HEK293 (cell line): ENCODE measurements at regions not wholly inside any gene's neighbourhood (a gene's known extent, or its start where the extent isn't known, plus 50 kb on each side); places are given as distances from the start of the nearest gene placed in this dataset.

Experiments
- CTCF ChIA-PET: fragments of 350-600 bp; formaldehyde crosslinking; extraction: SDS; loops from one replicate; lab custom pipeline; 2021; ENCODE audit warnings: antibody characterized with exemption; lab: Yijun Ruan, JAX
- POLR2A ChIA-PET: fragments of 300-600 bp; formaldehyde crosslinking; extraction: SDS; loops from one replicate; lab custom pipeline; 2020; ENCODE audit warnings: antibody characterized with exemption, inconsistent platforms; lab: Yijun Ruan, JAX
- H3K27ac ChIP-seq: fragments of 200-500 bp; sonication (Bioruptor generic); 2 replicates; pipeline ENCODE4 v1.5.1; 2014; ENCODE audit warnings: low read depth, low read length, control low read depth, inconsistent platforms; ENCODE audit errors: extremely low read depth
- H3K36me3 ChIP-seq, 2 experiments: fragments of 200-500 bp in 1 of 2; sonication (Bioruptor generic) in 1 of 2; 1 replicate in 1 of 2; 2 replicates in 1 of 2; pipeline ENCODE4 v1.5.1; 2014 to 2017; ENCODE audit warnings: inconsistent platforms in 2 of 2, low read length in 2 of 2; ENCODE audit not compliant: control insufficient read depth in 2 of 2, insufficient read depth in 1 of 2
- H3K4me1 ChIP-seq: fragments of 200-500 bp; sonication (Bioruptor generic); 2 replicates; pipeline ENCODE4 v1.5.1; 2014; ENCODE audit warnings: mild to moderate bottlenecking, low read length, inconsistent platforms; ENCODE audit not compliant: control insufficient read depth, insufficient read depth
- H3K4me3 ChIP-seq: 2 replicates; pipeline ENCODE4 v1.5.1; 2011; ENCODE audit warnings: low read depth, mild to moderate bottlenecking, control low read depth, low read length, moderate library complexity
- H3K9me3 ChIP-seq: fragments of 200-500 bp; sonication (Bioruptor generic); 2 replicates; pipeline ENCODE4 v1.5.1; 2014; ENCODE audit warnings: low read depth, low read length, inconsistent platforms; ENCODE audit not compliant: control insufficient read depth, insufficient read depth
- CTCF ChIP-seq: fragments of 450-650 bp; formaldehyde crosslinking; IDR thresholded peaks from 2 replicates; pipeline ENCODE4 v1.5.1; 2016; ENCODE audit warnings: missing biosample characterization, missing genetic modification characterization
- ELK4 ChIP-seq: IDR thresholded peaks from 2 replicates; pipeline ENCODE4 v1.6.1; 2011; ENCODE audit warnings: mild to moderate bottlenecking, low read depth, low read length, borderline replicate concordance
- GLI2 ChIP-seq: fragments of 450-650 bp; formaldehyde crosslinking; IDR thresholded peaks from 2 replicates; pipeline ENCODE4; 2017; ENCODE audit warnings: missing biosample characterization, missing genetic modification characterization, low read depth, borderline replicate concordance
- HOXC10 ChIP-seq: sonication (generic); formaldehyde crosslinking; IDR thresholded peaks from 2 replicates; pipeline ENCODE4 v1.8.1; 2023; ENCODE audit warnings: mild to moderate bottlenecking, missing genetic modification reagents
- HOXD13 ChIP-seq: sonication (generic); formaldehyde crosslinking; IDR thresholded peaks from 2 replicates; pipeline ENCODE4 v1.8.0; 2022; ENCODE audit warnings: missing genetic modification reagents, borderline replicate concordance
- KLF1 ChIP-seq: fragments of 450-650 bp; formaldehyde crosslinking; IDR thresholded peaks from 2 replicates; pipeline ENCODE4 v1.5.1; 2016; ENCODE audit warnings: missing biosample characterization, missing genetic modification characterization
- KLF7 ChIP-seq: fragments of 450-650 bp; formaldehyde crosslinking; IDR thresholded peaks from 2 replicates; pipeline ENCODE4 v1.5.1; 2016; ENCODE audit warnings: missing biosample characterization, missing genetic modification characterization, borderline replicate concordance
- PRDM4 ChIP-seq: fragments of 450-650 bp; formaldehyde crosslinking; IDR thresholded peaks from 2 replicates; pipeline ENCODE4 v1.5.1; 2017; ENCODE audit warnings: missing biosample characterization, missing genetic modification characterization
- SETDB1 ChIP-seq: IDR thresholded peaks from one replicate; pipeline ENCODE4 v1.6.1; 2017; ENCODE audit warnings: mild to moderate bottlenecking, low read length, moderate library complexity, mixed read lengths; ENCODE audit not compliant: insufficient read length
- SP3 ChIP-seq: fragments of 450-650 bp; formaldehyde crosslinking; IDR thresholded peaks from 2 replicates; pipeline ENCODE4 v1.5.1; 2016; ENCODE audit warnings: missing biosample characterization, missing genetic modification characterization
- WT1 ChIP-seq: fragments of 450-650 bp; formaldehyde crosslinking; IDR thresholded peaks from 2 replicates; pipeline ENCODE4 v1.5.1; 2016; ENCODE audit warnings: missing biosample characterization, missing genetic modification characterization
- YY1 ChIP-seq: fragments of 450-650 bp; formaldehyde crosslinking; IDR thresholded peaks from 2 replicates; pipeline ENCODE4 v1.5.1; 2018; ENCODE audit warnings: missing biosample characterization, missing genetic modification characterization
- YY2 ChIP-seq: fragments of 450-650 bp; formaldehyde crosslinking; IDR thresholded peaks from 2 replicates; pipeline ENCODE4 v1.5.1; 2016; ENCODE audit warnings: missing biosample characterization, missing genetic modification characterization
- ZEB2 ChIP-seq: fragments of 450-650 bp; formaldehyde crosslinking; IDR thresholded peaks from 2 replicates; pipeline ENCODE4 v1.5.1; 2016; ENCODE audit warnings: missing biosample characterization, missing genetic modification characterization
- ZFP3 ChIP-seq: fragments of 450-650 bp; formaldehyde crosslinking; IDR thresholded peaks from 2 replicates; pipeline ENCODE4 v1.5.1; 2016; ENCODE audit warnings: low read depth, missing biosample characterization, missing genetic modification characterization
- ZNF112 ChIP-seq: fragments of 450-650 bp; formaldehyde crosslinking; IDR thresholded peaks from 2 replicates; pipeline ENCODE4 v1.5.0; 2017; ENCODE audit warnings: missing biosample characterization, missing genetic modification characterization
- ZNF223 ChIP-seq: fragments of 450-650 bp; formaldehyde crosslinking; IDR thresholded peaks from 2 replicates; pipeline ENCODE4 v1.5.1; 2016; ENCODE audit warnings: missing biosample characterization, missing genetic modification characterization
- ZNF266 ChIP-seq: fragments of 450-650 bp; formaldehyde crosslinking; IDR thresholded peaks from 2 replicates; pipeline ENCODE4 v1.5.1; 2016; ENCODE audit warnings: missing biosample characterization, missing genetic modification characterization, low read depth
- ZNF354C ChIP-seq: fragments of 450-650 bp; formaldehyde crosslinking; IDR thresholded peaks from 2 replicates; pipeline ENCODE4 v1.5.1; 2016; ENCODE audit warnings: missing biosample characterization, missing genetic modification characterization, low read depth, borderline replicate concordance
- ZNF394 ChIP-seq: fragments of 450-650 bp; formaldehyde crosslinking; IDR thresholded peaks from 2 replicates; pipeline ENCODE4 v1.5.1; 2016; ENCODE audit warnings: missing biosample characterization, missing genetic modification characterization, mild to moderate bottlenecking, moderate library complexity, borderline replicate concordance
- ZNF514 ChIP-seq: fragments of 450-650 bp; formaldehyde crosslinking; IDR thresholded peaks from 2 replicates; pipeline ENCODE4 v1.5.1; 2016; ENCODE audit warnings: missing biosample characterization, missing genetic modification characterization
- ZNF664 ChIP-seq: fragments of 450-650 bp; formaldehyde crosslinking; IDR thresholded peaks from 2 replicates; pipeline ENCODE4 v1.5.1; 2016; ENCODE audit warnings: missing biosample characterization, missing genetic modification characterization
- ZNF670 ChIP-seq: fragments of 450-650 bp; formaldehyde crosslinking; IDR thresholded peaks from 2 replicates; pipeline ENCODE4 v1.5.1; 2016; ENCODE audit warnings: missing biosample characterization, missing genetic modification characterization, low read depth
- ZNF776 ChIP-seq: fragments of 450-650 bp; formaldehyde crosslinking; IDR thresholded peaks from 2 replicates; pipeline ENCODE4 v1.5.0; 2017; ENCODE audit warnings: missing biosample characterization, missing genetic modification characterization, borderline replicate concordance
- ZNF792 ChIP-seq: fragments of 450-650 bp; formaldehyde crosslinking; IDR thresholded peaks from 2 replicates; pipeline ENCODE4 v1.5.1; 2016; ENCODE audit warnings: missing biosample characterization, missing genetic modification characterization
- ZNF837 ChIP-seq: fragments of 450-650 bp; formaldehyde crosslinking; IDR thresholded peaks from 2 replicates; pipeline ENCODE4 v1.5.1; 2016; ENCODE audit warnings: missing biosample characterization, missing genetic modification characterization

DNA sequence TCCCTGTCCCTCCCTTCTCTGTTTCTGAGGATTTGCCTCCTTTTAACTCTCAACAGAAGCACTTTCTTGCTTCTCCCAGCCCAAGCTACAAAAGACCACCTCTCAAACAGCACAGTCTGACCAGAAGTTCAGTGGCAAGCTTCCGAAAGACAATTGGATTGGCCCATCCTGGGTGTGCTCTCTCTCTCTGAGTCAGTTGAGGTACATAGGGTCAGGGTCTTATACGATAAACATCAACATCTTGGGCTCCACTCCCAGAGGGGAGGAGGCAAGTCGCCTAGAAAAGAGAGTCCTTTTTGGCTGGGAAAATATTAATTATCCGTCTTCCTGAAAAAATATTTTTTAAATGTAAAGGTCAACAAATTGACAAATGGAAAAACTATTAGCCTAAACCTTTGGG, 155.8 kb downstream of the TMCO5A start:
- CTCF ChIA-PET = no interaction called here
- Histone ChIP-seq H3K4me1 (no peaks in the 10 kb centered on the region), H3K36me3 (no peaks in the 10 kb centered on the region), H3K9me3 (no peaks in the 10 kb centered on the region), H3K4me3 (no peak overlapping the region), H3K27ac (no peak overlapping the region)
- POLR2A ChIA-PET = no interaction called here
- TF ChIP-seq CTCF (tag by site-specific recombination) = no peak
- TF ChIP-seq ZNF776 (tag by site-specific recombination) = no peak
- no peak for TF ChIP-seq KLF7 (tag by site-specific recombination)
- no peak for TF ChIP-seq SETDB1
- no peak for TF ChIP-seq ZNF394 (tag by site-specific recombination)
- TF ChIP-seq ZNF223 (tag by site-specific recombination) = no peak
- no peak for TF ChIP-seq ZNF792 (tag by site-specific recombination)
- no peak for TF ChIP-seq YY2 (tag by site-specific recombination)
- TF ChIP-seq ZNF354C = no peak
- no peak for TF ChIP-seq ELK4

- POLR2A ChIA-PET = no interaction called here
These were observed 156.2 kb downstream of the TMCO5A start for GRCh38 chr15:38090678-38091077.

More at GRCh38 chr15:38090678-38091077, 156.2 kb downstream of the TMCO5A start:
- no peak overlapping the region for H3K4me3 ChIP-seq
- TF ChIP-seq HOXD13 (CRISPR knock-in tag) = no peak
- TF ChIP-seq ZEB2 = no peak
- TF ChIP-seq ZNF837 (tag by site-specific recombination) = no peak
- TF ChIP-seq ZNF514 (tag by site-specific recombination) = no peak
- no peak for TF ChIP-seq KLF1 (tag by site-specific recombination)
- TF ChIP-seq ZNF664 = no peak
- no peak for TF ChIP-seq GLI2 (tag by site-specific recombination)
- no peak for TF ChIP-seq SP3 (tag by site-specific recombination)
- no peak for TF ChIP-seq WT1 (tag by site-specific recombination)
- TF ChIP-seq HOXC10 (CRISPR knock-in tag) = no peak
- no peak for TF ChIP-seq ZNF394 (tag by site-specific recombination)
- TF ChIP-seq ZNF266 (tag by site-specific recombination) = no peak
- TF ChIP-seq PRDM4 (tag by site-specific recombination) = no peak
- TF ChIP-seq ZNF670 (tag by site-specific recombination) = no peak
- no peak for TF ChIP-seq ZNF112
- no peak for TF ChIP-seq YY1 (tag by site-specific recombination)
- no peak for TF ChIP-seq ZFP3
- no peaks in the 10 kb centered on the region for H3K36me3 ChIP-seq
- H3K9me3 ChIP-seq = no peaks in the 10 kb centered on the region
- H3K27ac ChIP-seq = no peak overlapping the region
- CTCF ChIA-PET = no interaction called here
- H3K4me1 ChIP-seq = no peaks in the 10 kb centered on the region
